HCEC 1CT (cell line): ENCODE measurements at regions not wholly inside any gene's neighbourhood (a gene's known extent, or its start where the extent isn't known, plus 50 kb on each side); places are given as distances from the start of the nearest gene placed in this dataset.

Experiments
- DNase-seq: peaks from one replicate; pipeline ENCODE4 v3.0.0-alpha.2; 2017

- DNase-seq: peak; percentile 1
Measured at GRCh38 chr11:55719608-55720160, 53.6 kb upstream of the OR5D13 start.
